GDM1 (cell line): ENCODE measurements at regions not wholly inside any gene's neighbourhood (a gene's known extent, or its start where the extent isn't known, plus 50 kb on each side); places are given as distances from the start of the nearest gene placed in this dataset.

Experiments used
- DNase-seq: peaks from one replicate; lab custom pipeline; 2025; lab: John Stamatoyannopoulos, UW

DNA sequence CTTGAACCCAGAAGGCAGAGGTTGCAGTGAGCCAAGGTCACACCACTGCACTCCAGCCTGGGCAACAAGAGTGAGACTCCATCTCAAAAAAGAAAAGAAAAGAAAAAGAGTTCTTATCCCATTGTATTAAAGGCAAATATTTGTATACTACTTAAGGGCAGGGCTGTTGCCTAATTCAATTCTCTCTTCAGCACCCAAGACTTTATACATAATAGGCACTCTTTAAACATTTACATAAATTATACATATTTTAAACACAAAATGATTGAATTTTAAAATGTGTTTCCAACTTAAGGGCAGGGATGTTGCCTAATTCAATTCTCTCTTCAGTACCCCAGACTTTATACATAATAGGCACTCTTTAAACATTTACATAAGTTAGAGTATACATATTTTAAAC, 424.3 kb upstream of the ARID1B start:
- no peak for DNase-seq

DNA sequence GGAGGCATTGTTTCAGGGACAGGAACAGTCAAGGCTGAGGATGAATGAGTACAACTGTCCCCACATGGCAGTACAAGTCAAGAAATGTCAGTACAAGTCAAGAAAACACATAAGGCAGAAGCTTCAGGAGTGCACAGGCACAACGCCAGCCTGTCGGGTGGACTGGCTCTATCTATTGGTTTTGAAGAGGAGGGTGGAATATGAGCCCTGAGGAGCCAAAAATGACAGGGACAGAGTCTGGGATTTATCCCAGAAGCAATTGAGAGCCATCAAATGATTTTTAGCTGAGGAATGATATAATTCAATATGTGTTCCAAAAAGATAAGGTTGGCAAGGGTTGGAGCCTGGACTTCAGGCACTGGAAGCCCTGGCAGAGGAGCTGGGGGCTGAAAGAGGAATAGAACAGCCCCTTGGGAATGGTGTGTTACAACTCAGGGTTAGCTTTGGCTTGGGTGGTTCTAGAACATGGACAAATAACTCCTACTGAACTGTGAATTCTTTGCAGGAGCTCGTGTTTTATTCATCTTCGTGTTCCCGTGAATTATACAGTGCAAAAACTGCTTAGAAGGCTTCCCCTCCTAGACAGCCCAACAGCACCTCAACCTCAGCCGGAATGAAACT, 425.7 kb upstream of the ARID1B start:
- DNase-seq = no peak

DNA sequence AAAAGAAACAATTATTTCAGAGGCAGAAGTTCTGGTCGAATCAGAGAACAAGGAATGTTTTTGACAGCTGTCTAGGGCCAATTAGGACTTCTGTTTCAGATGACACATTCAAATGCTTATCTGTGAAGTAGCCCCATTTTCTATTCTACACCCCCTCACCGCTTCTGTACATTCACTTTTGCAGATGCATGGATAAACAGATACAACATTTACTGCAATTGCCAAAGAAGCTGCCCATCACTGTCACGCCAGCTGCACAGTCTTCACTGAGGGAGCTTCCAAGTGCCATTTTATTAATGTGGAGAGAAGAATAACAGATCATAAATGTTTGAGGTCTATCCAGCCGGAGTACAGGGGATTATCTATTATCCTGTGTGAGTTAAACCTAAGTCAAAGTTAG, 426.8 kb upstream of the ARID1B start:
- DNase-seq = no peak

DNA sequence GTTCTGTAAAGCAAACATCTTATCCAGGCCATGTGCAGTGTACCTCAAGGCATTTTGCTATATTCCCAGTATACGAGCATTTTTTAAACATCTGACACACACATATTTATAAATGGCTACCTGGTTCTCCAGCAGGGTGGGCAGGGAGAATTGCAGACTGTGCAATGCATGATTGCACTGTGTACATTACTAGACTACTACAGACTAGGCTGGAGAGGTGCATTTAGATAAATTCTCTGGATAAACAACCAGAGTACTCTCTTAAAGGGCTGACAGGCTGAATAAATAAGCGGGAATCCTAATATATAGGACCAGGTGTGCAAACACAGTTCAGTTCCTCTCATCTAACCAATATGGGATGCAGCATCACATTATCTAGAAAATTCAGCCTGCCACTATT, 428.3 kb upstream of the ARID1B start:
- no peak for DNase-seq

DNA sequence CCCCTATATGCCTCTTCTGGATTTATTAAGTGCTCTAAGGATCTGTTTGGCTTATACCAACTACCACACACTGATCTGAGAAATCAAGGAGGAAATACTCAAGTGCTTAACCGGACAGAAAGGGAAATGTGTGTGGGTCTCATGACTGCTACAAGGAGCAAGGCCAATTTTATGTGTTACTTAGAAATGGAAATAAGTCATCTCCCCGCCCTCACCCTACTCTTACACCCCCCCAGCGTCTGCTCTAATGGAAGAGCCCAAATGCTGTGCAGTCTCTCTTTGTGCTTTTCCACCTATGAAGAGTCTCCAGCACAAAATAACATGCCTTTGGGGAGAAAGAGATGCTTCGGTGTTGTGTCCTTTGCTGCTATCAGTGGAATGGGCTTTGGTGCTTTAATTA, 428.8 kb upstream of the ARID1B start:
- DNase-seq = no peak

DNA sequence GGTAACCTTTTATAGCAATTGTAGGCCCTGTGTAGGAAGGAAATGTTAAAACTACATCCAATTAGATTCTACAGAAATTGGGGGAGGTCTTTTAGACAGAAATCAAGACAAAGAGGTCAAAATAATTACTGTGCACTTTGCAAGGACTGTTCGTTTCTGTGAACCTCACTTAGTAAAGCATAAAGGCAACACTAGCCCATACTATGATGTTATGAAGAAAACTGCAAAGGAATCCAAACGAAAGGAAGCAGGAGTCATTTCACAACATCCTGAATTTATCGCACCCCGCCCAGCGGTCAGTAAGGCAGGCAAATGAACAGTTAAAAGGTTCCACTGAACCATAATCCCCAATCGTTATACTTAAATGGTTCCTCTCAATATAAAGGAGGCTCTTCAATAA, 429.5 kb upstream of the ARID1B start:
- DNase-seq = no peak

DNA sequence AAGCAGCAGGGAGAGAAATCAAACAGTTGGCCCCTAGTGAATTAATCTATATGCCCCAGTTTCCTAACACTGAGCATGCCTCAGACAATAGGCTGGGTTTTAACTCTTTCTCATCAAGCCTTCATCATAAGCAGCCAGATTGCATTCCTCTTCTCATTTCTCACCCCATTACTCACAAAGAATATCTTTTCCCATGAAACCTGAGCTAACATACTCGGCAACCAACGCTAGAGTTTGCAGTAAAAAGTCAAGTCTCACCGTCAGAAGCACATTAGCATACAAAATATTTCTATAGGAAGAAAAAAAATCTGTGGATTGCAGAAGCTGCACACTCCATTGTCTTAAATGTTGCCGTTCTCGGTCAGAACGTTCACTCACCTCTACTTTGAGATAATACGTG, 429.9 kb upstream of the ARID1B start:
- no peak for DNase-seq

DNA sequence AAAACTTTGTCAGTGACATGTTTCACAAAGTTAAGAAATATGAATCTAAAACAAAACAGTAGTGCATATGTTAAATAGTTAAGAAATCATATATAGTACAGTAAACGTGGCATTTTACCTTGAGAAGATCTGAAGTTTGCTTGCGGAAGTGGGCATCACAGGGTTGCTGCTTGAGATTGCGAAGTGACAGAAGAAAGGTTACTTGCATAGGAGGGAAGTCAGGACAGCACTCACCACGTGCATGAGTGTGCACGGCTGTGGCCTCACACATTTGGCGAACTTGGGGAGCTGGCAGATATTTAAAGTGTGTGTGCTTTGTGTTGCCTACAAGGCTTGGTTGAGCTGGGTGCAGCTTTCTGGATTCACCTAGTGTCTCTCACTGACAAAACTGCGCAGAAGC, 431.5 kb upstream of the ARID1B start:
- no peak for DNase-seq

DNA sequence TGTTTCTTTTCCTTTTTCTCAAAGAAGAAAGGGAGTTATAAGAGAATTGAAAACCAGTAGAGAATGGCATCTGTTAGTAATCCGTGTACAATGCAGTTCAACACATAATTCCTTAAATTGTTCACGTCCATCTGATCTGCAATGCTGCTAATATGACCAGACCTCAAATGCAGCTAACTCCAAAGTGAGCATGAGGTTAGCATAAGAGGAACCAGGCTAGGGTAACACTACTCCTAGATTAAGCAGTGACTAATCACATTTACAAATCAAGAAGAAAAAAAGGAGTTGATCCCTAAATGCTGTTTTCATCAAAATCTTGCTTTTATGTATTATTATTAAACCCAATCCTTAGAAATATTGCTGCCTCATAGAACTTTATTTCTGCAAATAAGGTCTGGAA, 432.7 kb upstream of the ARID1B start:
- DNase-seq = no peak

DNA sequence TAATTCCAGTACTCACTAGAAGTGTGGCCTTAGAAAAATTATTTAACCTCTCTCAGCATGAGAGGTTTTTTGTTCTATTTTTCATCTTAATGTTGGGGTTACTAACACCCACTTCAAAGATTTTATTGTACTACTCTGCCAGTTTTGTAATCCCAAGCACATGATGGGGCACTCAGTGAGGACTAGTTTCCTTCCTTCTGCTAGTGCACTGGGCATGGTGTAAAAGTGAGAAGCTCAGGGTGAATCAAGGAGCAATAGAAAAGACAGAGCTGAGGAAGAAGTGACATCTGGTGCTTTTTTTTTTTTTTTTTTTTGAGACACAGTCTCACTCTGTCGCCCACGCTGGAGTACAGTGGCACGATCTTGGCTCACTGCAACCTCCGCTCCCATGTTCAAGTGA, 439.4 kb upstream of the ARID1B start:
- DNase-seq = no peak

DNA sequence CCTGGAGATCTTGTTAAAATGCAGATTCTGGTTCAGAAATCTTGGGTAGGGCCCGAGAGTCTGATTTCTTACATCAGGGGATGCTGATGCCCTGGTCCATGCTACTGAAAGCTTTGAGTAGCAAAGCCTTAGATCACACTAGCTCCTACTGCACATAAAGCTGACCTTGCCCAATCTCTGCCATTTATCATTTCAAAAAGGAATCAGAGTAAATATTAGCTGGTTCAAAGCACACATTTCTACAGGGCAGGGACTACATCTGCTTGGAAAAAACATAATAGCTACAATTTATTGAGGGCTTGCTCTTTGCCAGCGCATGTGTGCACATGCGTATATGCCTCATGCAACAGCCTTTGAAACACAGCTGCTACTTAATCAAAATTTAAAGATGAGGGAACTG, 440.4 kb upstream of the ARID1B start:
- DNase-seq = no peak

DNA sequence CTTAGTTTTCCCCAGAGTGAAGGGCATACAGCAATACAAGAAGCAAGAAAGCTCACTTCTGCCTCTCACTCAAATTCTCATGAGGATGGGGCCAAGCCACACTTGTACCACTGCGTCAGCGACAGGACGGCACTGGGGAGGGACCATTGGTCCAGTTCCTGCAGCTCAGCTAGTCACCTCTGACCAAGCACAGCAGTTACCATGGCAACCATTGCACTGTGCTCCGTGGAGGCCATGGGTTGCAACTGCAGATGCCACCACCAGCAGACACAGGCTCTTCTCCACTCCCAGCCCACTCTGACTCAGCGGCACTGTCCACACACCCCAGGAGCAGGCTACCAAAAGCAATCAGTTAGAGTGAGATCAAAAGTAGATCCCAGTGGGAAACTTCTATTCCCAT, 441.1 kb upstream of the ARID1B start:
- DNase-seq = no peak

DNA sequence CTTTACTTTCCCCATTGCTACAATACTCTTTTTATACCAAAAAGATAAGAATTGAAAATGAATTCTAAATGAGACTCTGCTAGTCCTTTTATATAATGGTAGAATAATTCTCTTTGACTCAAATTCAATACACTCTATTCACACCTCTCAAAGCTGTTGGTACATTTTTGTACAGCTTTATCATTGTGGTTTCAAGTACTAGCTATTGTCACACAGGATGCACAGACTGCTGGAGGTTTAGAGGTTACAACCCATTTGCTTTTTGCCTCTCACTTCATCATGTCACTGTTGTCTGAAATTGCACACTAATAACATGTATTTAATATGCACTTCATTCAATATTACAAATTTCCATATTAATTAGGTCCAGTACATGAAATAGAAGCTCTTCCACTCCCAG, 442.2 kb upstream of the ARID1B start:
- no peak for DNase-seq

DNA sequence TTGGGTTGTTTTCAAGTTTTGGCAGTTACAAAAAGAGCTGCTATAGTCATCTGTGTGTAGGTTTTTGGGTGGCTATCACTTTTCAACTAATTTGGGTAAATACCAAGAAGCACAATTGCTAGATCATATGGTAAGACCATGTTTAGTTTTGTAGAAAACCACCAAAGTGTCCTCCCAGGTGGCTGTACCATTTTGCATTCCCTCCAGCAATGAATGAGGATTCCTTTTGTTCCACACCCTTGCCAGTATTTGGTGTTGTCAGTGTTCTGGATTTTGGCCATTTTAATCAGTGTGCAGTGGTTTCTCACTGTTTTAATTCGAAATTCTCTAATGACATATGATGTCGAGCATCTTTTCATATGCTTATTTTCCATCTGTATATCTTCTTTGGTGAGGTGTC, 457.5 kb upstream of the ARID1B start:
- DNase-seq = no peak

DNA sequence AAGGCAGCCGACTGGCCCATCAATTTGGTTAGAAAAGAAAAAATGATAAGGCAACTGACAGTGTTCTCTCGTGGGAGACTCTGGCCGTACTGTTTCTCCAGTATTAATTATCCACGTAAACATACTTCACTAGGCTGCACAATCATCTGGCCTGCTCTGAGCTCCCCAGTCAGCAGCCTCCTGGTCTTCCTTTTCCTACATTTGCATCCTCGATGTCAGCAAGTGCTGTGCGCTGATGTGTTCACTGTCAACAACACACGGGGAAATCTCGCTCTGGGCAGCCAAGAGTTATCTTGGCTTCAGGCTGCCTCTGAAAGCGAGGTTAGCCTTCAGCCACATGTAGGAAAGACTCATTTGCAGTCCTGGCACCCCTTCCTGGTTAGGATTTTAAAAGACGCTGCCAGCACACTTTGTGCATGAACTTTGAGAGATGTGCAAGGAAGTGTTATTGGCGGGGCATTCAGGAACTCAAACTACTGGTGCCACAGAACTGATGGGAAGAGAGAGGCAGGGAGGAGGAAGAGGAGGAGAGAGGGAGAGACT, 460.5 kb upstream of the ARID1B start:
- DNase-seq = no peak

DNA sequence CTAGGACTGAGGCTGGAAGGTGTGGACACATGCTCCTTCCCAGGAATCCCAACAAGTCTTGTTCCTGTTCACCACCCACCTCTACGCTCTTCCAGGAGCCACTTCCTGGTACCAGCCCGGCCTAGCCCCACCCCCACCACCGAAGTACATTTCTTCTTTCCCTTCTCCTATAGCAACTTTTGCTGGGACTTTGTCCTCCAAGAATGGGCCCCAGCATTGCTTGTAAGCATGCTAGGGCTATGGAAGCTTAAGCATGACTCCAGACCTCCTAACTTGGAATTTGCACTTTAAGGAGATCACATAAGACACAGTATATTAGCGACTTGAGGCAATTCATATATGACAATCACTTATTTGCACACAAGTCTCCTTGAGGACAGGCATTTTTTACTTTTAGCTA, 462.0 kb upstream of the ARID1B start:
- no peak for DNase-seq

DNA sequence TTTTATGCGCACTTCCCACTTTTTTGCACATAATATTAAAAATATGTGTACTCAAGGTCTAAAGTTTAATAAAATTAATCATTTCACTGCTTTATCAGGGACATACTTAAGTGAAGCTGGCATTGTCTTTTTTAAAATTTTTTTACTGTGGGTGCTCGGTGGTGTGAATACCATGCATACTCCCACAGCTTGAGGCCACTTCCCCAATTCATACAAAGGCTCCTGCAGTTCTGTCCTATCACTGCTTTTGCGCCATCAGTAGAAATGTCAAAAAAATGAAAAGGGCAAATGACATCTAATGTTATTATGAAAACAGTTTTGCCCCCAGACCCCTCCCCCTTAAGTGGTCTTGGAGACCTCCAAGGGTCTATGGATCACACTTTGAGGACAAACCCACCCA, 464.1 kb upstream of the ARID1B start:
- DNase-seq = no peak

DNA sequence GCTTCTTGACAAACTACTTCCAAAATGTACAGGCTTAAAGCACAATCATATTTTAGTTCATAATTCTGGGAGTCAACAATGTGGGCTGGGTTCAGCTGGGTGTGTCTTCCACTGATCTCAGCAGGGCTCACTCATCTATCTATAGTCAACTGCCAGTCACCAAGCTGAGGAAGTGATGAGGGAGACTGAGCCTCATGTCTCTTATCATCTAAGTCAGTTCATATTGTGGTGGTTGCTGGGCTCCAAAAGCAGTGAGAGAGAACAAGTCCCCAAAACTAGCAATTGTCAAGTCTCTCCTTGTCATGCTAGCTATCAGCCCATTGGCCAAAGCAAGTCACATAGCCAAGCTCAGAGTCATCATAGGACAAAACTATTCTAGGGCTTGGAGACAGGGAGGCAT, 465.9 kb upstream of the ARID1B start:
- DNase-seq = no peak

DNA sequence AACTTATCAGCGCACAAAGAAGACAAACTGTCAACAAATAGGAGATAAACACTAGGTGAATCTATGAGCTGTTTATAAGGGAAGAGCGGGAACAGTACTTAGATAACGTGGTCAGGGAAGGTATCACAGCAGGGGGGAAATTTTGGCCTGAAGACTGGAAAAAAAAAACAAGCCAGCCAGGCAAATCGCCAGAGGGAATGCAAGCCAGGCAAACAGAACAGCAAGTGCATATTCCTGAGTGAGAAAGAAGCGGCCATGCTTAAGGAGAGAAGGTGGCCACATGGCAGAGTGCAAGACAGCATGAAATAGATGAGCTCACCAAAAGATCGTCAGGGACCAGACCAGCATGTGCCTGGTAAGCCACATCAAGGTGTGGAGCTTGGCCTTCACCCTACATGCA, 466.5 kb upstream of the ARID1B start:
- DNase-seq = no peak

DNA sequence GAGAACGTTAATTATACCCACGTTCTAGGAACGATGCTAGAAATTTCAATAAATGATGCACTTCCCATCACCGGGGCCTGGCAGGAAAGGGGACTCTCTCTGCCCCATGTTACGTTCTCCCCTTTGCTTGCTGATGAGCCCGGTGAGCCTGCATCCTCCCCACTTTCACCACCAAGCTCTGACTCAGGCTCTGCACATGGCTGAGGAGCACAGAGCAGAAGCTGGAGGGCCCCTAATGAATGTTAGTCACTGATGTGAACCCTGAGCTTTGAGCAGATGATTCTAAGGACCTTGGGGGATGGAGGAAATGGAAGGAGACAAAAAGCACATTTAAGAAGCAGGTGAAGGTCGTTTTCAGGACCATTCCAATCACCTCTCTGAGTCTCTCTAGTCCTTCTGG, 468.2 kb upstream of the ARID1B start:
- DNase-seq = no peak

DNA sequence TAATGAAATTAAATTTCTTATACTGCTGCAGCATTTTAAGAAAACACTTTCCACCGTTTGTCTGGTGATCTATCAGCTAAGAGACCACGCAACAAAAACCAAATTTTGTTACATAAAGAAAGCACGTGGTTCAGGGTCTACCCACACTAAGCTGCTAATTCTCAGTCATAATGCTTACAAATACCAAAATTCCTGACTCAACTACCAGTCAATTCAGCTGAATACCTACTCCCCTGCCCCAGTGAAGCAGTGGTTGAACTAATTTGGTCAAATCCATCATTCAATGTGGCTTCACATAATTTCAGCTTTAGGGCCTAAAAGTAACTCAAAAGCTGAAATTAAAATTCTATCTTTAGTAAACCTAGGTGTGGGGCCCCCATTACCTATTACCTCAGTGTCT, 468.6 kb upstream of the ARID1B start:
- DNase-seq = no peak

DNA sequence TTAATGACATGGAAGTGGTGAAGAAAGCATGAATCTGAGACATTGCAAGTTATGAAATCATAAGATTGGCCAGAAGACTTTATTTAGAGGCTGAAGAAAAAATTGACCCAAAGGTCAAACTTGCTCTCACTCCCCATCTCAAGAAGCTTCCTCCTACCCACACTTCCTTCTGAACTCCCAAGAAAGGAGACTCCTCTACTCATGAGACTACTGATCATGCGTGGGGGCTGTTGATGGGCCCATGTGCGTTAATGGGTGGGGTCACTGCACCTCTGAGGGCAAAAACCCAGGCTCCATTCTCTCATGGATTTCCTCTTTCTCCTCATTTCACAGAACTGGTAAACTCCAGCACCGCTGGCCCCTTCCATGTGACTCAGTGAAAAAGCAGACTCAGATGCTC, 470.6 kb upstream of the ARID1B start:
- DNase-seq = no peak

DNA sequence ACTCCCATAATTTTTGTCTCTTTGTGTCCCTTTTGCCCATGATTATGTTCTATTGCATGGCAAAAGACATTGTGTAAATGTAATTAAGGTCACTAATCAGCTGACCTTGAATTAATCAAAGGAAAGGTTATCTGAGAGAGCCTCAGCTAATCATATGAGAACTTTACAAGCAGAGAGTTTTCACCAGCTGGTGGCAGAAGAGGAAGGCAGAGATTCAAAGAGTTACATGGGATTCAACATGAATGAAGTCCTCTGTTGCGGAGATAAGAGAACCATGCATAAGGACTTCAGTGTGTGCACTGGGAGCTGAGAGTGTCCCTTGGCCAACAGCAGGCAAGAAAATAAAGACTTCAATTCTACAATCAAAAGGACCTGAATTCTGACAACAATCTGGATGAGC, 494.1 kb upstream of the ARID1B start:
- DNase-seq = no peak

DNA sequence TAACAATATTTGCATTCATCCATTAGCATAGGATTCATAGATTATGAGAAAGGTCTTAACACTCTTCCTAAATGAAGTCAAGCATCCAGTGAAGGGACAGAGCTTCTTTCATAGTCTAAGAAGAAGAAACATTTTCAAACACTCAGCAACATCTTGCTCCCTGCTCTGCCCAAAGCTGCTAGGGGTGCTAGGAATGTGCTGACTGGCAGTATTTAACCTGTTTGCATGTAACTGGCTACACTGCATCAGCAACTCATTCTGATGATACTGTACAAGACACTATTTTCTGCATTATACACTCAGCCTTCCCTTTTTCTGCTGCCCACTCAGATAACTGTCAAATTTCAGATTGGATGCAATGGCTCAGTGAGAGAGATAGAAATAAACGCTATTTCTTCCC, 495.1 kb upstream of the ARID1B start:
- no peak for DNase-seq

DNA sequence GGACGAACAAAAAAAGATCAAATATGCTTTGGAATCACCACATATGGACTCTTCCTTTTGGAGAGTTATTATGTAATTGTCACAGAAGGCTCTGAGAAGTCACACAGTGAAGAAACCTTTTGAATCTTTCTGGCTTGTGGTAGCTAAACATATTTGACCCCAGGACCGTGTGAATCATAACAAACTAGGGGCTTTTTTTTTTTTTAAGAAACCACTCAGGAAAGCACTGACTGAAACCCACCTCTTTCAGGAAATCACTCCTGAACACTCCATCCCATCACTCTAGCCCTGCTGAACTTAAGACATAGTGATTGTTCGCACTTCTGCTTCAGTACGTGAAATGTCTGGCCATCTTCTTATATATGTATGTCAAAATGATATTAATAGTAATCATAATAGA, 495.9 kb upstream of the ARID1B start:
- no peak for DNase-seq
